ENCODE measurements at regions not wholly inside any gene's neighbourhood (a gene's known extent, or its start where the extent isn't known, plus 50 kb on each side); places are given as distances from the start of the nearest gene placed in this dataset.

GRCh38 chr2:2734308-2734707 is 403.2 kb upstream of the MYT1L start:
- DNase-seq (ENCODE audit: low spot score) = no peak

GRCh38 chr2:2733818-2734217 is 402.7 kb upstream of the MYT1L start:
- Histone ChIP-seq H3K36me3 (no peaks in the 10 kb centered on the region), H3K9me3 (no peaks in the 10 kb centered on the region), H3K27ac (no peak overlapping the region), H3K27me3 (replicated peaks; ENCODE audit: insufficient read depth) (no peaks in the 10 kb centered on the region), H3K4me1 (ENCODE audit: control insufficient read depth in 1 of 2, low read depth in 2 of 2) (no peaks in the 10 kb centered on the region), H3K4me3 (no peak overlapping the region)
- DNase-seq (ENCODE audit: low spot score) (no peak), ATAC-seq (ENCODE audit: insufficient number of reproducible peaks, low FRiP score, low read depth) (no peak)
- TF ChIP-seq CTCF (IDR thresholded peaks at IDR 0.05) = no peak

More at GRCh38 chr2:2734308-2734707, 403.2 kb upstream of the MYT1L start:
- ATAC-seq (ENCODE audit: insufficient number of reproducible peaks, low FRiP score, low read depth) = no peak
- no peak for TF ChIP-seq CTCF (IDR thresholded peaks at IDR 0.05)
- H3K4me1 ChIP-seq (ENCODE audit: control insufficient read depth in 1 of 2, low read depth in 2 of 2) = no peaks in the 10 kb centered on the region
- H3K36me3 ChIP-seq = no peaks in the 10 kb centered on the region
- H3K4me3 ChIP-seq = no peak overlapping the region
- no peaks in the 10 kb centered on the region for H3K9me3 ChIP-seq
- no peaks in the 10 kb centered on the region for H3K27me3 ChIP-seq (replicated peaks; ENCODE audit: insufficient read depth)
- H3K27ac ChIP-seq = no peak overlapping the region

- ATAC-seq (ENCODE audit: insufficient number of reproducible peaks, low FRiP score, low read depth) = no peak
- no peaks in the 10 kb centered on the region for H3K36me3 ChIP-seq
- no peaks in the 10 kb centered on the region for H3K4me1 ChIP-seq (ENCODE audit: control insufficient read depth in 1 of 2, low read depth in 2 of 2)
- no peak for TF ChIP-seq CTCF (IDR thresholded peaks at IDR 0.05)
- DNase-seq (ENCODE audit: low spot score) = no peak
- H3K27me3 ChIP-seq (replicated peaks; ENCODE audit: insufficient read depth) = no peaks in the 10 kb centered on the region
- no peak overlapping the region for H3K4me3 ChIP-seq
- no peak overlapping the region for H3K27ac ChIP-seq
- H3K9me3 ChIP-seq = no peaks in the 10 kb centered on the region
Measured at GRCh38 chr2:2732331-2733119, 401.4 kb upstream of the MYT1L start.

GRCh38 chr2:2731816-2732284 is 400.8 kb upstream of the MYT1L start:
- TF ChIP-seq CTCF (IDR thresholded peaks at IDR 0.05) = no peak
- no peaks in the 10 kb centered on the region for H3K27me3 ChIP-seq (replicated peaks; ENCODE audit: insufficient read depth)
- H3K4me1 ChIP-seq (ENCODE audit: control insufficient read depth in 1 of 2, low read depth in 2 of 2) = no peaks in the 10 kb centered on the region
- H3K36me3 ChIP-seq = no peaks in the 10 kb centered on the region
- no peak for ATAC-seq (ENCODE audit: insufficient number of reproducible peaks, low FRiP score, low read depth)
- no peak overlapping the region for H3K27ac ChIP-seq
- H3K4me3 ChIP-seq = no peak overlapping the region
- DNase-seq (ENCODE audit: low spot score) = no peak
- no peaks in the 10 kb centered on the region for H3K9me3 ChIP-seq

GRCh38 chr2:2731101-2731815 is 400.2 kb upstream of the MYT1L start:
- Histone ChIP-seq H3K27me3 (replicated peaks; ENCODE audit: insufficient read depth) (no peaks in the 10 kb centered on the region), H3K9me3 (no peaks in the 10 kb centered on the region), H3K27ac (no peak overlapping the region), H3K36me3 (no peaks in the 10 kb centered on the region), H3K4me3 (no peak overlapping the region), H3K4me1 (ENCODE audit: control insufficient read depth in 1 of 2, low read depth in 2 of 2) (no peaks in the 10 kb centered on the region)
- ATAC-seq (ENCODE audit: insufficient number of reproducible peaks, low FRiP score, low read depth) (no peak), DNase-seq (ENCODE audit: low spot score) (no peak)
- no peak for TF ChIP-seq CTCF (IDR thresholded peaks at IDR 0.05)
